MM.1S (cell line): ENCODE measurements at regions not wholly inside any gene's neighbourhood (a gene's known extent, or its start where the extent isn't known, plus 50 kb on each side); places are given as distances from the start of the nearest gene placed in this dataset.

Experiments used
- DNase-seq: peaks from one replicate; pipeline ENCODE4 v3.0.0-alpha.2; 2015
- H2AFZ ChIP-seq: fragments of 300-600 bp; sonication (generic); 2 replicates; pipeline ENCODE4 v1.6.0; 2016; ENCODE audit warnings: antibody characterized with exemption, low read length
- H3F3A ChIP-seq: fragments of 300-600 bp; sonication (generic); 2 replicates; pipeline ENCODE4 v1.6.1; 2016; ENCODE audit warnings: mild to moderate bottlenecking, antibody characterized with exemption, low read length, moderate library complexity, mixed read lengths; ENCODE audit not compliant: insufficient read depth
- H3K27ac ChIP-seq: fragments of 300-600 bp; sonication (generic); 2 replicates; pipeline ENCODE4 v1.5.1; 2016; ENCODE audit warnings: mild to moderate bottlenecking, low read length
- H3K27me3 ChIP-seq: fragments of 300-600 bp; sonication (generic); replicated peaks from 2 replicates; pipeline ENCODE4 v1.6.0; 2016; ENCODE audit warnings: low read length; ENCODE audit not compliant: insufficient read depth
- H3K36me3 ChIP-seq: fragments of 300-600 bp; sonication (generic); replicated peaks from 2 replicates; pipeline ENCODE4 v1.6.1; 2016; ENCODE audit warnings: mild to moderate bottlenecking, low read length, mixed read lengths; ENCODE audit not compliant: insufficient read depth
- H3K4me1 ChIP-seq: fragments of 300-600 bp; sonication (generic); 2 replicates; pipeline ENCODE4 v1.6.1; 2016; ENCODE audit warnings: low read length, mixed read lengths
- H3K4me2 ChIP-seq: fragments of 300-600 bp; sonication (generic); 2 replicates; pipeline ENCODE4 v1.6.0; 2016; ENCODE audit warnings: low read depth, low read length
- H3K4me3 ChIP-seq: fragments of 300-600 bp; sonication (generic); 2 replicates; pipeline ENCODE4 v1.5.1; 2016; ENCODE audit warnings: low read length, mixed read lengths
- H3K79me2 ChIP-seq: fragments of 300-600 bp; sonication (generic); 2 replicates; pipeline ENCODE4 v1.6.1; 2016; ENCODE audit warnings: mixed run types, low read length, mixed read lengths
- H3K9ac ChIP-seq: fragments of 300-600 bp; sonication (generic); 2 replicates; pipeline ENCODE4 v1.6.1; 2016; ENCODE audit warnings: low read length, mixed read lengths
- H3K9me2 ChIP-seq: fragments of 300-600 bp; sonication (generic); replicated peaks from 2 replicates; pipeline ENCODE4 v1.6.1; 2016; ENCODE audit warnings: mild to moderate bottlenecking, low read length, mixed read lengths; ENCODE audit not compliant: insufficient read depth
- H3K9me3 ChIP-seq: fragments of 300-600 bp; sonication (generic); replicated peaks from 2 replicates; pipeline ENCODE4 v1.6.1; 2016; ENCODE audit warnings: mild to moderate bottlenecking, low read length, mixed read lengths; ENCODE audit not compliant: insufficient read depth
- H4K20me1 ChIP-seq: fragments of 300-600 bp; sonication (generic); 2 replicates; pipeline ENCODE4 v1.6.1; 2016; ENCODE audit warnings: mild to moderate bottlenecking, low read length, moderate library complexity, mixed read lengths; ENCODE audit not compliant: insufficient read depth
- EZH2 ChIP-seq: fragments of 300-600 bp; sonication (generic); optimal IDR thresholded peaks from 2 replicates; pipeline ENCODE3; 2017; ENCODE audit warnings: low read depth, mild to moderate bottlenecking, antibody characterized with exemption, low read length, mixed read lengths
- EZH2phosphoT487 ChIP-seq: fragments of 300-600 bp; sonication (generic); IDR thresholded peaks from 2 replicates; pipeline ENCODE4 v1.6.1; 2018; ENCODE audit warnings: antibody characterized with exemption, low read length
- TF ChIP-seq, protein P1 (sequence below): fragments of 300-600 bp; sonication (generic); IDR thresholded peaks from 2 replicates; pipeline ENCODE4 v1.5.1; 2016; ENCODE audit warnings: antibody characterized with exemption, low read length, mixed read lengths

DNA sequence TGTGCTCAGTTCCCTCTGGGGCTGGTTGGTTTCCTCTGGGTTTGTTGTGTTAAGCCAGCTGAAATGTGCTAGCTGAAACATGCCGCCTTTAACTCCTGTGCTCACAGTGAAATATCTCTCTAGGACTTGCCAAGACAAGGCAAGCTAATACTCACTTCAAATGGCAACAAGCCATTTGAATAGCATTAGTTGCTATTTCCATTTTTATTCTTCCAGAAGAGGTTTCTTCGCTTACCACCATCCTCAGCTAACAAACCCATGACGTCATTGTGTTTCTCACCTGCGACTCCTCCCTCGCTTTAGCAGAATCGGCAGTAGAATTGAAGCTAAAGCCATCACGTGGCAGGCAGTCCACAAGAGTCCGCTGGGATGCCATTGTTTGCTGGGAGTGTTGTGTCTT is 61.3 kb downstream of the ZNF22 start:
- H3K9ac ChIP-seq, result no peak overlapping the region
- TF ChIP-seq, protein P1, sequence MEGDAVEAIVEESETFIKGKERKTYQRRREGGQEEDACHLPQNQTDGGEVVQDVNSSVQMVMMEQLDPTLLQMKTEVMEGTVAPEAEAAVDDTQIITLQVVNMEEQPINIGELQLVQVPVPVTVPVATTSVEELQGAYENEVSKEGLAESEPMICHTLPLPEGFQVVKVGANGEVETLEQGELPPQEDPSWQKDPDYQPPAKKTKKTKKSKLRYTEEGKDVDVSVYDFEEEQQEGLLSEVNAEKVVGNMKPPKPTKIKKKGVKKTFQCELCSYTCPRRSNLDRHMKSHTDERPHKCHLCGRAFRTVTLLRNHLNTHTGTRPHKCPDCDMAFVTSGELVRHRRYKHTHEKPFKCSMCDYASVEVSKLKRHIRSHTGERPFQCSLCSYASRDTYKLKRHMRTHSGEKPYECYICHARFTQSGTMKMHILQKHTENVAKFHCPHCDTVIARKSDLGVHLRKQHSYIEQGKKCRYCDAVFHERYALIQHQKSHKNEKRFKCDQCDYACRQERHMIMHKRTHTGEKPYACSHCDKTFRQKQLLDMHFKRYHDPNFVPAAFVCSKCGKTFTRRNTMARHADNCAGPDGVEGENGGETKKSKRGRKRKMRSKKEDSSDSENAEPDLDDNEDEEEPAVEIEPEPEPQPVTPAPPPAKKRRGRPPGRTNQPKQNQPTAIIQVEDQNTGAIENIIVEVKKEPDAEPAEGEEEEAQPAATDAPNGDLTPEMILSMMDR, result no peak
- TF ChIP-seq EZH2, result no peak
- H3K27ac ChIP-seq, result no peak overlapping the region
- H3K4me3 ChIP-seq, result no peak overlapping the region
- H3F3A ChIP-seq, result no peaks in the 10 kb centered on the region
- H3K36me3 ChIP-seq, result no peaks in the 10 kb centered on the region
- H3K9me2 ChIP-seq, result no peaks in the 10 kb centered on the region
- no peaks in the 10 kb centered on the region for H3K4me1 ChIP-seq
- no peaks in the 10 kb centered on the region for H3K79me2 ChIP-seq
- H3K9me3 ChIP-seq, result no peaks in the 10 kb centered on the region
- no peak overlapping the region for H3K4me2 ChIP-seq
- no peak for DNase-seq
- no peaks in the 10 kb centered on the region for H4K20me1 ChIP-seq
- no peaks in the 10 kb centered on the region for H3K27me3 ChIP-seq
- no peak overlapping the region for H2AFZ ChIP-seq

DNA sequence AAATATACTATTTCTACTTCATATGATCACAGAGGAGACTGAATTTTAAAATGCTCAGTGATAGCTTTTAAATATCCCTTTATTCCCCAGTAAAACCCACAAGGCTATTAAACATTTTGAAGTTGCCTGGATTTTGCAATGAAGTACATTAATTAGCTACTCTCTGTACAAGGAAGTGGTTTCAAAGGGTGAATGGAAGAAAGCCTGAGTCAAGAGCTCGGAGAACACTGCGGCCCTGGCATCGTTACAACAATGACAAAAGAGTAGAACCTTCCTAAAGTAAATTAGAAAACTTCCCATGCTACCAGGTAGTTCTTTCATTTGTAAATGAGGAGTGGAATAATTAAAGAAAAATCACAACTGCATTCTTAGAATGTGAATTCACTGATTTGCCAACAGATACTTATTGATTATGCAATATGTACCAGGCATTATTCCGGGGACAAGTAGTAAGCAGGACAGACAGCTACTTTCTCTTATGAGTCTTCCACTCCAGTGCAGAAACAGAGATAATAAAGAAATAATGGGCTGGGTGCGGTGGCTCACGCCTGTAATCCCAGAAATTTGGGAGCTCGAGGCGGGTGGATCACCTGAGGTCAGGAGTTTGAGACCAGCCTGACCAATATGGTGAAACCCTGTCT is 63.0 kb downstream of the ZNF22 start:
- TF ChIP-seq EZH2, result no peak
- no peaks in the 10 kb centered on the region for H3K9me2 ChIP-seq
- no peaks in the 10 kb centered on the region for H3K9me3 ChIP-seq
- H4K20me1 ChIP-seq, result no peaks in the 10 kb centered on the region
- H3K4me1 ChIP-seq, result no peaks in the 10 kb centered on the region
- no peak overlapping the region for H2AFZ ChIP-seq
- no peaks in the 10 kb centered on the region for H3F3A ChIP-seq
- no peak overlapping the region for H3K4me3 ChIP-seq
- no peak overlapping the region for H3K27ac ChIP-seq
- H3K36me3 ChIP-seq, result no peaks in the 10 kb centered on the region
- no peak overlapping the region for H3K9ac ChIP-seq
- no peaks in the 10 kb centered on the region for H3K79me2 ChIP-seq
- no peak for DNase-seq
- no peak overlapping the region for H3K4me2 ChIP-seq
- H3K27me3 ChIP-seq, result no peaks in the 10 kb centered on the region

DNA sequence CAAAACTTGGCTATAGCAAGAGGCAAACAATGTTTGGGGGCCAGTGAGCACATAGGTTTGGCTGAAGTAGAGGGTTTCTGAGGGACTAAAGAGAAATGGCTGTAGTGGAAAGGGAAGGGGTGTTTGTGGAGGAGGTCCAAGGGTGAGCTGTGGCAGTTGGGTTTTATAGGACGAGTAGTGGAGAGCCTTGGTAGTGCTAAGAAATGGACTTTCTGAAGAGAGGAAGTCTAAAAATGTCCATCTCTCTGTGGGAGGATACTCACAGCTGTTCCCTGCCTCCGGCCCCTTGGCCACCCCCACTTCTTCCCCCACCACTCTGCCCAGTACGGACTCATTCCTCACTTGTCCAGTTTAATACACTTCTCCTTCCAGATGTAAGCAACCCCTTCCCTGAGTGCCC is 64.3 kb downstream of the ZNF22 start:
- Histone ChIP-seq H3K9me3 (no peaks in the 10 kb centered on the region), H3K4me2 (no peak overlapping the region), H3K79me2 (no peaks in the 10 kb centered on the region), H3K36me3 (no peaks in the 10 kb centered on the region), H4K20me1 (no peaks in the 10 kb centered on the region), H3K9me2 (no peaks in the 10 kb centered on the region), H3F3A (no peaks in the 10 kb centered on the region), H3K4me1 (no peaks in the 10 kb centered on the region), H3K27ac (no peak overlapping the region), H3K4me3 (no peak overlapping the region), H3K9ac (no peak overlapping the region), H3K27me3 (no peaks in the 10 kb centered on the region), H2AFZ (no peak overlapping the region)
- TF ChIP-seq, protein P1, result no peak
- TF ChIP-seq EZH2phosphoT487 (no peak), EZH2 (no peak)
- DNase-seq, result no peak

DNA sequence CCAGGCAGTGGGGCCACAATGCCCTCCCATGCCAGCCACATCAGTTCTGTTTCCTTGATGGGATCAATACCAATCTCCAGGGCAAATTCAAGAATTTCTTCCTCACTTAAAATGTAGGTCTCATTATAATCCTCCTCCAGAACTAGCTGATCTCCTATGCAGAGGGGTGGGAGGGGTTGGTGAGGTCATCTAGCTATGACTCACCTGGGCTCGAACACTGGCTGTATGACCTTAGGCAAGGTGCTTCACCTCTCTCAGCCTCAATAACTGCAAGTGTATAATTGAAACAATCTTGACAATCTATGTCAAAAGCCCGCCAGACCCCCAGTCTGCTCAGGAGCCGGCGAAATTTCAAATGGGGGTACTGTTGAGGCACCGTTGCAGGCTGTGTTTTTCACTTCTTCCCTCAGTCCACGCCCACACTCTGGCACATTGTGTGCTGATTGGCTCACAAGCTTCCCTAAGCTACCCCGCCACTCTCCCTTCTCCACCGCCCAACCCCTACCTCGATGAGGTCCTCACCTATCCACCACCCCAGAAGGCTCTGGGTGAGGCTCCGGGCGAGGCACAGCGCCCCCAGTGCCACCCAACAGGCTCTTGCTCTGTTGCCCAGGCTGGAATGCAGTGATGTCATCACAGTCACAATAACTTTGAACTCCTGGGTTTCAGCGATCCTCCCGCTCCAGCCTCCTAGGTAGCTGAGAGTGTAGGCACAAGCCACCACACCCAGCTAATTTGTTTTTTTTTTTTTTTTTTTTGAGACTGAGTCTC is 70.5 kb downstream of the ZNF22 start:
- no peaks in the 10 kb centered on the region for H3K27me3 ChIP-seq
- no peaks in the 10 kb centered on the region for H3K4me1 ChIP-seq
- no peak overlapping the region for H2AFZ ChIP-seq
- TF ChIP-seq, protein P1, result no peak
- no peak for TF ChIP-seq EZH2
- TF ChIP-seq EZH2phosphoT487, result no peak
- no peak overlapping the region for H3K4me3 ChIP-seq
- DNase-seq, result no peak
- no peaks in the 10 kb centered on the region for H3K9me3 ChIP-seq
- H3K27ac ChIP-seq, result no peak overlapping the region
- H3F3A ChIP-seq, result no peaks in the 10 kb centered on the region
- no peak overlapping the region for H3K9ac ChIP-seq
- no peaks in the 10 kb centered on the region for H3K79me2 ChIP-seq
- H3K4me2 ChIP-seq, result no peak overlapping the region
- H3K36me3 ChIP-seq, result no peaks in the 10 kb centered on the region
- no peaks in the 10 kb centered on the region for H3K9me2 ChIP-seq
- H4K20me1 ChIP-seq, result no peaks in the 10 kb centered on the region
